HepG2 (cell line): ENCODE measurements at regions not wholly inside any gene's neighbourhood (a gene's known extent, or its start where the extent isn't known, plus 50 kb on each side); places are given as distances from the start of the nearest gene placed in this dataset.
A peak's percentile ranks its signal among the peaks of the same experiment; 100 is the strongest.

Experiments used
- ATAC-seq: fragments of 200-7000 bp; cut with Tn5 transposase; 3 replicates; pipeline ENCODE4 v1.9.1; 2020; ENCODE audit warnings: mild to moderate bottlenecking, moderate library complexity
- BruUV-seq: library from RNA; stranded (reverse); fragments of 400-500 nt; replicated peaks from 2 replicates; lab custom pipeline; 2021; lab: Mats Ljungman, UMichigan
- CTCF ChIA-PET: fragments of 300-600 bp; formaldehyde crosslinking; extraction: SDS; loops from one replicate; lab custom pipeline; 2021; ENCODE audit warnings: low total read pairs, inconsistent platforms, low intra/inter-chr PET ratio; lab: Yijun Ruan, JAX
- POLR2A ChIA-PET: fragments of 350-600 bp; sonication (Branson Sonifier 250); formaldehyde crosslinking; loops from one replicate; lab custom pipeline; 2020; ENCODE audit warnings: antibody characterized with exemption, inconsistent platforms; lab: Yijun Ruan, JAX
- DNase-seq: peaks from one replicate; pipeline ENCODE4 v3.0.0-alpha.2; 2015; ENCODE audit warnings: low spot score
- FAIRE-seq: peaks from 3 replicates; lab custom pipeline; 2011; peaks lifted over from hg19 to GRCh38; lab: Jason Lieb, UNC
- H2AFZ ChIP-seq: one replicate; pipeline ENCODE4 v1.6.1; 2011; ENCODE audit warnings: low read length, inconsistent platforms
- H3K27ac ChIP-seq: fragments of 300-600 bp; 3 replicates; pipeline ENCODE4 v1.8.0; 2011; ENCODE audit warnings: mixed run types, mild to moderate bottlenecking, mixed read lengths, low read length, inconsistent platforms; ENCODE audit not compliant: insufficient read depth; ENCODE audit errors: extremely low read length
- H3K27me3 ChIP-seq, 2 experiments: fragments of 200-600 bp in 1 of 2; 2 replicates in 1 of 2; 3 replicates in 1 of 2; pipeline versions ENCODE4 v1.6.0 to v1.8.0; 2011; ENCODE audit warnings: low read length in 2 of 2, mild to moderate bottlenecking in 2 of 2, moderate library complexity in 2 of 2, inconsistent platforms in 1 of 2; ENCODE audit not compliant: insufficient read depth in 2 of 2, control insufficient read depth in 1 of 2
- H3K36me3 ChIP-seq, 2 experiments: fragments of 200-600 bp in 1 of 2; replicated peaks in 1 of 2; 2 replicates in 1 of 2; 3 replicates in 1 of 2; pipeline versions ENCODE4 v1.5.1 to v1.8.0; 2011; ENCODE audit warnings: low read length in 2 of 2, inconsistent platforms in 1 of 2; ENCODE audit not compliant: insufficient read depth in 2 of 2, control insufficient read depth in 1 of 2
- H3K4me1 ChIP-seq: 2 replicates; pipeline ENCODE4 v1.5.1; 2012; ENCODE audit warnings: low read length, inconsistent platforms; ENCODE audit not compliant: insufficient read depth
- H3K4me2 ChIP-seq: 2 replicates; pipeline ENCODE4 v1.6.0; 2011; ENCODE audit warnings: low read depth, low read length, inconsistent platforms
- H3K4me3 ChIP-seq, 3 experiments: fragments of 200-600 bp in 1 of 3; sonication (generic), shearing (Covaris generic) in 1 of 3; replicated peaks in 1 of 3; 2 replicates each; pipeline ENCODE4 v1.5.1; 2011 to 2016; ENCODE audit warnings: low read length in 3 of 3, inconsistent platforms in 2 of 3, low read depth in 2 of 3, mild to moderate bottlenecking in 2 of 3, control low read depth in 1 of 3, mixed read lengths in 1 of 3; ENCODE audit not compliant: insufficient read depth in 1 of 3
- H3K79me2 ChIP-seq: one replicate; pipeline ENCODE4 v1.6.1; 2011; ENCODE audit warnings: low read length, inconsistent platforms; ENCODE audit not compliant: insufficient read depth
- H3K9ac ChIP-seq: 2 replicates; pipeline ENCODE4 v1.6.0; 2011; ENCODE audit warnings: mild to moderate bottlenecking, low read depth, low read length, inconsistent platforms; ENCODE audit not compliant: insufficient read depth
- H3K9me3 ChIP-seq: 2 replicates; pipeline ENCODE4 v1.5.1; 2012; ENCODE audit warnings: mild to moderate bottlenecking, low read length
- H4K20me1 ChIP-seq: 2 replicates; pipeline ENCODE4 v1.6.0; 2011; ENCODE audit warnings: inconsistent platforms, mild to moderate bottlenecking, low read length, moderate library complexity; ENCODE audit not compliant: insufficient read depth
- MAFG ChIP-seq: sonication (generic); formaldehyde crosslinking; IDR thresholded peaks from 2 replicates; pipeline ENCODE4 v1.5.1; 2020; ENCODE audit warnings: mild to moderate bottlenecking, missing genetic modification reagents
- PAXIP1 ChIP-seq: sonication (generic); formaldehyde crosslinking; conservative IDR thresholded peaks from 2 replicates; pipeline ENCODE4 v1.4.0; 2020; ENCODE audit warnings: mild to moderate bottlenecking, missing genetic modification reagents, moderate library complexity
- PITX1 ChIP-seq: sonication (generic); formaldehyde crosslinking; IDR thresholded peaks from 2 replicates; pipeline ENCODE4 v1.5.1; 2020; ENCODE audit warnings: mild to moderate bottlenecking, missing genetic modification reagents
- ZBTB37 ChIP-seq: sonication (generic); formaldehyde crosslinking; IDR thresholded peaks from 2 replicates; pipeline ENCODE4 v1.4.0; 2020; ENCODE audit warnings: mild to moderate bottlenecking, missing genetic modification reagents
- ZNF143 ChIP-seq: sonication (generic); formaldehyde crosslinking; IDR thresholded peaks from 2 replicates; pipeline ENCODE4 v1.4.0; 2020; ENCODE audit warnings: missing genetic modification reagents
- ZNF558 ChIP-seq: sonication (generic); formaldehyde crosslinking; IDR thresholded peaks from 2 replicates; pipeline ENCODE4 v1.9.0; 2022; ENCODE audit warnings: mild to moderate bottlenecking, missing genetic modification reagents, borderline replicate concordance
- ZNF788 ChIP-seq: sonication (generic); formaldehyde crosslinking; IDR thresholded peaks from 2 replicates; pipeline ENCODE4 v1.5.0; 2020; ENCODE audit warnings: mild to moderate bottlenecking, missing genetic modification reagents, borderline replicate concordance
- ZNF790 ChIP-seq: sonication (generic); formaldehyde crosslinking; IDR thresholded peaks from 2 replicates; pipeline ENCODE4 v1.8.0; 2022; ENCODE audit warnings: missing genetic modification reagents, mild to moderate bottlenecking, borderline replicate concordance
- ZNF841 ChIP-seq: sonication (generic); formaldehyde crosslinking; IDR thresholded peaks from 2 replicates; pipeline ENCODE4 v1.8.1; 2023; ENCODE audit warnings: missing genetic modification reagents, borderline replicate concordance
- WGBS: methylation state at CpG from one replicate; pipeline ENCODE4 v1.1.6; 2017; ENCODE audit warnings: low lambda C conversion rate; 5-methylcytosine and 5-hydroxymethylcytosine counted together
- in situ Hi-C: cut with HindIII; loops from 2 replicates; pipeline ENCODE4 v1.10.0; 2017; ENCODE audit warnings: low pct_unique_long_range_greater_than_20kb; ENCODE audit not compliant: extremely low pct_ligation_motif_present
- intact Hi-C: fragments of 100-400 bp; cut with micrococcal nuclease; formaldehyde crosslinking; loops from one replicate; pipeline ENCODE4 v1.10.0; 2022; ENCODE audit not compliant: unreplicated experiment

GRCh38 chr13:30053939-30054338 is 203.5 kb upstream of the UBL3 start:
- Histone ChIP-seq H3K4me3 (no peak overlapping the region), H3K9ac (no peak overlapping the region), H4K20me1 (no peaks in the 10 kb centered on the region), H3K36me3 (no peaks in the 10 kb centered on the region), H3K4me1 (no peaks in the 10 kb centered on the region), H3K79me2 (no peaks in the 10 kb centered on the region), H3K27me3 (no peaks in the 10 kb centered on the region; a peak in 2 of 5 replicates), H2AFZ (no peak overlapping the region), H3K4me2 (no peak overlapping the region), H3K9me3 (no peaks in the 10 kb centered on the region), H3K27ac (no peak overlapping the region)
- FAIRE-seq (no peak), DNase-seq (no peak), ATAC-seq (no peak)
- CTCF ChIA-PET, result no interaction called here
- 16% methylated on average over 4 of the region's 4 CpGs for WGBS
- intact Hi-C loops, result no loop called here
- POLR2A ChIA-PET, result no interaction called here
- BruUV-seq, result no TSS peak
- TF ChIP-seq ZBTB37 (CRISPR knock-in tag), result no peak
- TF ChIP-seq ZNF558, result no peak
- TF ChIP-seq PITX1 (CRISPR knock-in tag), result no peak
- TF ChIP-seq ZNF841 (CRISPR knock-in tag), result no peak
- TF ChIP-seq ZNF788 (CRISPR knock-in tag), result no peak
- no peak for TF ChIP-seq MAFG
- TF ChIP-seq, all 625 proteins: peak for 0
- in situ Hi-C loops, result no loop called here

GRCh38 chr13:30052120-30052519 is 201.7 kb upstream of the UBL3 start:
- TF ChIP-seq ZNF790 (CRISPR knock-in tag), result no peak
- no peak for TF ChIP-seq PAXIP1 (CRISPR knock-in tag)
- TF ChIP-seq ZNF143 (CRISPR knock-in tag), result no peak
- H3K9me3 ChIP-seq, result no peaks in the 10 kb centered on the region
- 0 out of 2 replicates have a peak, but pooled peaks cover 9% of the 10 kb centered on the region for H3K4me1 ChIP-seq
- ATAC-seq, result peak; percentile 42; the same call in 2 of the 3 replicates
- 25% methylated on average over 7 of the region's 7 CpGs for WGBS
- no peak overlapping the region for H3K27ac ChIP-seq
- ChIA-PET POLR2A (no interaction called here), CTCF (no interaction called here)
- in situ Hi-C loops (no loop called here), intact Hi-C loops (no loop called here)
- H3K27me3 ChIP-seq, result no peaks in the 10 kb centered on the region; a peak in 1 of 5 replicates
- no peak for DNase-seq
- no peak overlapping the region for H2AFZ ChIP-seq
- no peak overlapping the region for H3K4me2 ChIP-seq
- no peak for FAIRE-seq
- BruUV-seq, result no TSS peak
- H3K4me3 ChIP-seq, result no peak overlapping the region
- no peaks in the 10 kb centered on the region for H3K36me3 ChIP-seq
- H3K9ac ChIP-seq, result no peak overlapping the region
- no peaks in the 10 kb centered on the region for H3K79me2 ChIP-seq
- H4K20me1 ChIP-seq, result no peaks in the 10 kb centered on the region
